Caco-2 (cell line): ENCODE measurements at regions not wholly inside any gene's neighbourhood (a gene's known extent, or its start where the extent isn't known, plus 50 kb on each side); places are given as distances from the start of the nearest gene placed in this dataset.

Source experiments
- BruUV-seq: library from RNA; stranded (reverse); fragments of 400-500 nt; replicated peaks from 2 replicates; lab custom pipeline; 2021; lab: Mats Ljungman, UMichigan
- CTCF ChIA-PET: fragments of 300-600 bp; sonication (Branson Sonifier 250); formaldehyde crosslinking; loops from one replicate; lab custom pipeline; 2022; ENCODE audit warnings: antibody characterized with exemption; lab: Charles Lee
- POLR2A ChIA-PET: fragments of 300-600 bp; sonication (Branson Sonifier 250); formaldehyde crosslinking; loops from one replicate; lab custom pipeline; 2022; ENCODE audit warnings: antibody characterized with exemption; lab: Charles Lee
- DNase-seq, 2 experiments: peaks; one replicate each; pipeline versions ENCODE4 v3.0.0 to v3.0.0-alpha.2; 2020 to 2022
- H3K27me3 ChIP-seq: replicated peaks from 2 replicates; pipeline ENCODE4 v1.6.0; 2011; ENCODE audit warnings: low read length; ENCODE audit not compliant: control insufficient read depth, insufficient read depth
- H3K36me3 ChIP-seq: 2 replicates; pipeline ENCODE4 v1.5.1; 2011; ENCODE audit warnings: low read length; ENCODE audit not compliant: control insufficient read depth, insufficient read depth
- H3K4me1 ChIP-seq: fragments of 250-450 bp; sonication (Bioruptor Pico); 2 replicates; pipeline ENCODE4 v1.5.1; 2020; ENCODE audit warnings: mild to moderate bottlenecking
- H3K4me3 ChIP-seq: 2 replicates; pipeline ENCODE4 v1.5.1; 2011; ENCODE audit warnings: low read depth, mild to moderate bottlenecking, control low read depth, low read length
- H3K9me3 ChIP-seq: fragments of 250-450 bp; sonication (Bioruptor Pico); 2 replicates; pipeline ENCODE4 v1.5.1; 2020; ENCODE audit warnings: mild to moderate bottlenecking, moderate library complexity
- H3K27ac Mint-ChIP-seq: one replicate; pipeline ENCODE4 v1.8.0; 2022; ENCODE audit warnings: mixed read lengths; ENCODE audit not compliant: unreplicated experiment
- H3K27me3 Mint-ChIP-seq: one replicate; pipeline ENCODE4 v1.8.0; 2022; ENCODE audit warnings: mixed read lengths; ENCODE audit not compliant: insufficient read depth, unreplicated experiment
- H3K36me3 Mint-ChIP-seq: one replicate; pipeline ENCODE4 v1.8.0; 2022; ENCODE audit warnings: mild to moderate bottlenecking, mixed read lengths; ENCODE audit not compliant: insufficient read depth, unreplicated experiment
- H3K4me1 Mint-ChIP-seq: one replicate; pipeline ENCODE4 v1.8.0; 2022; ENCODE audit warnings: low read depth, mixed read lengths; ENCODE audit not compliant: unreplicated experiment
- H3K4me3 Mint-ChIP-seq: one replicate; pipeline ENCODE4 v1.8.0; 2022; ENCODE audit warnings: mild to moderate bottlenecking, moderate library complexity, mixed read lengths; ENCODE audit not compliant: unreplicated experiment
- H3K9me3 Mint-ChIP-seq: one replicate; pipeline ENCODE4 v1.8.0; 2022; ENCODE audit warnings: mixed read lengths; ENCODE audit not compliant: unreplicated experiment
- intact Hi-C: fragments of 100-400 bp; cut with micrococcal nuclease; formaldehyde crosslinking; loops from one replicate; pipeline ENCODE4 v1.10.0; 2022; ENCODE audit not compliant: unreplicated experiment
- TF ChIP-seq, protein P1 (sequence below), 2 experiments: fragments of 200-600 bp in 1 of 2; IDR thresholded peaks; 1 replicate in 1 of 2; 2 replicates in 1 of 2; pipeline versions ENCODE4 v1.5.1 to v1.8.0; 2011 to 2022; ENCODE audit warnings: antibody characterized with exemption in 1 of 2, control low read depth in 1 of 2, inconsistent platforms in 1 of 2, low read depth in 1 of 2, low read length in 1 of 2, mild to moderate bottlenecking in 1 of 2, moderate library complexity in 1 of 2; ENCODE audit not compliant: insufficient read depth in 1 of 2, severe bottlenecking in 1 of 2, unreplicated experiment in 1 of 2

DNA sequence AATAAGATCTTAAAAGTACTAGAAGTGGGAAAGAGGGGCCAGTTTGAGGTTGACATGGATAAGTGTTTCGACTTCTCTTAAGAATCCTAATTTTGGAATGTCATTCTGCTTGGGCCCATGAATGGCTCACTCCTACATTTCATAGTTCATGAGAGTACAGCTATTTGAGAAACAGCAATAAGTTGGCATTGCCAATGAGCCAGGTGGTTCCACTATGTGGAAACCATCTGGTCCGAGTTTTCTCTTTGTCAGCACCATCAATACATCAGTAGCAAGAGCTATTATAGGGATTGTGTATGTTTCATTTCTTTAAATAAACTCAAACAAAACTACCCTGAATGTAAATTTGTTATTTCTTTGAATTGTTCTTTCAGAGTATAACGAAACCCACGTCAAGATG is 78.1 kb upstream of the NEBL start:
- TF ChIP-seq, protein P1, sequence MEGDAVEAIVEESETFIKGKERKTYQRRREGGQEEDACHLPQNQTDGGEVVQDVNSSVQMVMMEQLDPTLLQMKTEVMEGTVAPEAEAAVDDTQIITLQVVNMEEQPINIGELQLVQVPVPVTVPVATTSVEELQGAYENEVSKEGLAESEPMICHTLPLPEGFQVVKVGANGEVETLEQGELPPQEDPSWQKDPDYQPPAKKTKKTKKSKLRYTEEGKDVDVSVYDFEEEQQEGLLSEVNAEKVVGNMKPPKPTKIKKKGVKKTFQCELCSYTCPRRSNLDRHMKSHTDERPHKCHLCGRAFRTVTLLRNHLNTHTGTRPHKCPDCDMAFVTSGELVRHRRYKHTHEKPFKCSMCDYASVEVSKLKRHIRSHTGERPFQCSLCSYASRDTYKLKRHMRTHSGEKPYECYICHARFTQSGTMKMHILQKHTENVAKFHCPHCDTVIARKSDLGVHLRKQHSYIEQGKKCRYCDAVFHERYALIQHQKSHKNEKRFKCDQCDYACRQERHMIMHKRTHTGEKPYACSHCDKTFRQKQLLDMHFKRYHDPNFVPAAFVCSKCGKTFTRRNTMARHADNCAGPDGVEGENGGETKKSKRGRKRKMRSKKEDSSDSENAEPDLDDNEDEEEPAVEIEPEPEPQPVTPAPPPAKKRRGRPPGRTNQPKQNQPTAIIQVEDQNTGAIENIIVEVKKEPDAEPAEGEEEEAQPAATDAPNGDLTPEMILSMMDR (IDR thresholded peaks at IDR 0.05; ENCODE audit: insufficient read depth in 1 of 2, low read depth in 1 of 2, low read length in 1 of 2, severe bottlenecking in 1 of 2, unreplicated experiment in 1 of 2): no peak
- ChIA-PET CTCF (no interaction called here), POLR2A (no interaction called here)
- peaks cover 19% of the 10 kb centered on the region for H3K4me1 ChIP-seq
- H3K4me3 Mint-ChIP-seq: no peak overlapping the region
- H3K36me3 Mint-ChIP-seq: no peaks in the 10 kb centered on the region
- BruUV-seq: no TSS peak
- H3K9me3 ChIP-seq: 0 out of 2 replicates have a peak, but pooled peaks cover 2% of the 10 kb centered on the region
- no peaks in the 10 kb centered on the region for H3K27me3 ChIP-seq
- H3K9me3 Mint-ChIP-seq: no peaks in the 10 kb centered on the region
- intact Hi-C loops: no loop called here
- H3K27me3 Mint-ChIP-seq: no peaks in the 10 kb centered on the region
- H3K27ac Mint-ChIP-seq: no peak overlapping the region
- peaks cover 17% of the 10 kb centered on the region for H3K4me1 Mint-ChIP-seq
- H3K36me3 ChIP-seq: no peaks in the 10 kb centered on the region
- no peak overlapping the region for H3K4me3 ChIP-seq
- no peak for DNase-seq

GRCh38 chr10:20972925-20973324 is 75.8 kb upstream of the NEBL start:
- TF ChIP-seq, protein P1 (IDR thresholded peaks at IDR 0.05; ENCODE audit: insufficient read depth in 1 of 2, low read depth in 1 of 2, low read length in 1 of 2, severe bottlenecking in 1 of 2, unreplicated experiment in 1 of 2): no peak
- Mint-ChIP-seq H3K4me1 (peaks cover 10% of the 10 kb centered on the region), H3K27me3 (no peaks in the 10 kb centered on the region), H3K36me3 (no peaks in the 10 kb centered on the region), H3K27ac (no peak overlapping the region), H3K4me3 (no peak overlapping the region), H3K9me3 (no peaks in the 10 kb centered on the region)
- BruUV-seq: no TSS peak
- no peak for DNase-seq
- intact Hi-C loops: no loop called here
- Histone ChIP-seq H3K27me3 (no peaks in the 10 kb centered on the region), H3K4me1 (peaks cover 17% of the 10 kb centered on the region), H3K9me3 (0 out of 2 replicates have a peak, but pooled peaks cover 2% of the 10 kb centered on the region), H3K36me3 (no peaks in the 10 kb centered on the region), H3K4me3 (no peak overlapping the region)
- POLR2A ChIA-PET: no interaction called here
- CTCF ChIA-PET: no interaction called here

DNA sequence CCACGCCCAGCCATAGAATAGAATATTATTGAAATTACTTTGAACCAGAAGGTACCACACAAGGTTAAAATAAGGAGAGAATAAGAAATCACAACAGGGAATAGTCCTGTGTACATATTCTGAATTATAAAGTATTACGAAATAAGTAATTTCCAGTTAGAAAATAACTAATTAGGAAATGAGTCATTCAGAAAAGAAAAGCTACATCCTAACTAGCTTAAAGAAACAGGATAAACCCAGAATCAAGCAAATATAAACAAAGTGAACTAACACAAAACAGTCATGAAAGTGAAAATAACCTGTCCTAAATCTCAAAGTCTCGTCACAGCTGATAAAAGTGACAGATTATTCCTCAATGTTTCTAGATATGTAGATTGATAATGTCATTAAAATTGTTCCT is 74.8 kb upstream of the NEBL start:
- H3K4me1 ChIP-seq: peaks cover 9% of the 10 kb centered on the region
- peaks cover under 1% of the 10 kb centered on the region for H3K4me1 Mint-ChIP-seq
- H3K36me3 ChIP-seq: no peaks in the 10 kb centered on the region
- BruUV-seq: no TSS peak
- H3K27ac Mint-ChIP-seq: no peak overlapping the region
- intact Hi-C loops: no loop called here
- H3K36me3 Mint-ChIP-seq: no peaks in the 10 kb centered on the region
- TF ChIP-seq, protein P1 (IDR thresholded peaks at IDR 0.05; ENCODE audit: insufficient read depth in 1 of 2, low read depth in 1 of 2, low read length in 1 of 2, severe bottlenecking in 1 of 2, unreplicated experiment in 1 of 2): no peak
- POLR2A ChIA-PET: no interaction called here
- no peak overlapping the region for H3K4me3 ChIP-seq
- no peaks in the 10 kb centered on the region for H3K27me3 ChIP-seq
- H3K9me3 Mint-ChIP-seq: no peaks in the 10 kb centered on the region
- CTCF ChIA-PET: no interaction called here
- H3K9me3 ChIP-seq: 0 out of 2 replicates have a peak, but pooled peaks cover 2% of the 10 kb centered on the region
- H3K27me3 Mint-ChIP-seq: no peaks in the 10 kb centered on the region
- no peak overlapping the region for H3K4me3 Mint-ChIP-seq
- no peak for DNase-seq
